Gastrocnemius medialis (tissue), 4 donors: ENCODE measurements at regions not wholly inside any gene's neighbourhood (a gene's known extent, or its start where the extent isn't known, plus 50 kb on each side); places are given as distances from the start of the nearest gene placed in this dataset.
"Not testable (repeated sequence)": the region's sequence is repeated elsewhere in the genome, so short reads cannot be mapped to it uniquely, and the experiment has no call there.

Experiments used
- POLR2A ChIP-seq, 2 donors: fragments of 450-650 bp; IDR thresholded peaks; one replicate each; pipeline ENCODE4 v1.6.1; 2017; ENCODE audit warnings: antibody characterized with exemption in 2 of 2, mild to moderate bottlenecking in 2 of 2, moderate library complexity in 2 of 2
- TF ChIP-seq, protein P1 (sequence below), 5 experiments: fragments of 450-650 bp in 3 of 5; fragments of 200-600 bp in 2 of 5; sonication (generic) in 2 of 5; IDR thresholded peaks in 4 of 5; conservative IDR thresholded peaks in 1 of 5; 1 replicate in 4 of 5; 2 replicates in 1 of 5; pipeline ENCODE4 v1.5.1; 2016 to 2019; ENCODE audit warnings: antibody characterized with exemption in 5 of 5, mild to moderate bottlenecking in 3 of 5, moderate library complexity in 3 of 5

DNA sequence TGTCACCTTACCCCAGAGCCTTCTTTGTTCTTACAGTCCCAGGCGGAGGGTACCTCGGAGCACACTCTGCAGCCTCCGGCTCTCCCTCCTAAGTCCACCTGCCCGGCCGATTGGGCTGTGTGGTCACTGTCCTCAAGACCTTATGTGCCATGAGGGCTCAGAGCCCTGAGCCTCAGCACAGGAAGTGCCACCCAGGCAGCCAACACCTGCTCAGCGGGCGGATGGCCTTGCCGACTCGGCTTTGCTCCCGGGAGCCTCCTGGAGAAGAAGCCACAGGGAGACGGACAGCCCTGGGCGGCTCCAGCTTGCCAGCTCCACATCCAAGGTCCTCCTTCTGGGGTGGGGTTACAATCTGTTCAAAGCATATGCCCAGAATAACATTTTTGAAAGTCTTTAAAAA lies 4439.2 kb upstream of the TPTE start:
- TF ChIP-seq, protein P1, sequence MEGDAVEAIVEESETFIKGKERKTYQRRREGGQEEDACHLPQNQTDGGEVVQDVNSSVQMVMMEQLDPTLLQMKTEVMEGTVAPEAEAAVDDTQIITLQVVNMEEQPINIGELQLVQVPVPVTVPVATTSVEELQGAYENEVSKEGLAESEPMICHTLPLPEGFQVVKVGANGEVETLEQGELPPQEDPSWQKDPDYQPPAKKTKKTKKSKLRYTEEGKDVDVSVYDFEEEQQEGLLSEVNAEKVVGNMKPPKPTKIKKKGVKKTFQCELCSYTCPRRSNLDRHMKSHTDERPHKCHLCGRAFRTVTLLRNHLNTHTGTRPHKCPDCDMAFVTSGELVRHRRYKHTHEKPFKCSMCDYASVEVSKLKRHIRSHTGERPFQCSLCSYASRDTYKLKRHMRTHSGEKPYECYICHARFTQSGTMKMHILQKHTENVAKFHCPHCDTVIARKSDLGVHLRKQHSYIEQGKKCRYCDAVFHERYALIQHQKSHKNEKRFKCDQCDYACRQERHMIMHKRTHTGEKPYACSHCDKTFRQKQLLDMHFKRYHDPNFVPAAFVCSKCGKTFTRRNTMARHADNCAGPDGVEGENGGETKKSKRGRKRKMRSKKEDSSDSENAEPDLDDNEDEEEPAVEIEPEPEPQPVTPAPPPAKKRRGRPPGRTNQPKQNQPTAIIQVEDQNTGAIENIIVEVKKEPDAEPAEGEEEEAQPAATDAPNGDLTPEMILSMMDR (IDR thresholded peaks at IDR 0.05 in 4 of 5, conservative IDR thresholded peaks at IDR 0.05 in 1 of 5), result not testable (repeated sequence)
- TF ChIP-seq POLR2A (IDR thresholded peaks at IDR 0.05), result not testable (repeated sequence)
